ENCODE measurements at regions not wholly inside any gene's neighbourhood (a gene's known extent, or its start where the extent isn't known, plus 50 kb on each side); places are given as distances from the start of the nearest gene placed in this dataset.

- no peaks in the 10 kb centered on the region for H3K4me1 ChIP-seq (ENCODE audit: low read length)
- no peaks in the 10 kb centered on the region for H3K36me3 ChIP-seq (replicated peaks; ENCODE audit: insufficient read depth, low read length)
- no peak overlapping the region for H3K4me2 ChIP-seq (ENCODE audit: low read depth, low read length)
- H3F3A ChIP-seq (ENCODE audit: insufficient read depth, low read length), result no peaks in the 10 kb centered on the region
- H4K20me1 ChIP-seq (ENCODE audit: insufficient read depth, low read length), result no peaks in the 10 kb centered on the region
- no peaks in the 10 kb centered on the region for H3K9me3 ChIP-seq (replicated peaks; ENCODE audit: insufficient read depth, low read length)
- H3K27ac ChIP-seq (ENCODE audit: low read length), result no peak overlapping the region
- H3K4me3 ChIP-seq (ENCODE audit: low read length), result no peak overlapping the region
- DNase-seq, result no peak
- H3K9ac ChIP-seq (ENCODE audit: low read length), result no peak overlapping the region
- TF ChIP-seq EZH2 (optimal IDR thresholded peaks at IDR 0.05; ENCODE audit: low read depth, low read length) (no peak), CTCF (IDR thresholded peaks at IDR 0.05; ENCODE audit: low read length) (no peak), EZH2phosphoT487 (IDR thresholded peaks at IDR 0.05; ENCODE audit: low read length) (no peak)
- H3K79me2 ChIP-seq (ENCODE audit: low read length), result no peaks in the 10 kb centered on the region
- no peak overlapping the region for H2AFZ ChIP-seq (ENCODE audit: low read length)
- no peaks in the 10 kb centered on the region for H3K9me2 ChIP-seq (replicated peaks; ENCODE audit: insufficient read depth, low read length)
- peaks cover 80% of the 10 kb centered on the region for H3K27me3 ChIP-seq (replicated peaks; ENCODE audit: insufficient read depth, low read length)
Measured at GRCh38 chr10:132484922-132485321, 52.7 kb upstream of the INPP5A start.

- no peak for DNase-seq
- Histone ChIP-seq H3K27ac (ENCODE audit: low read length) (no peak overlapping the region), H3K4me2 (ENCODE audit: low read depth, low read length) (no peak overlapping the region), H3K4me1 (ENCODE audit: low read length) (no peaks in the 10 kb centered on the region), H3F3A (ENCODE audit: insufficient read depth, low read length) (no peaks in the 10 kb centered on the region), H3K9ac (ENCODE audit: low read length) (no peak overlapping the region), H4K20me1 (ENCODE audit: insufficient read depth, low read length) (no peaks in the 10 kb centered on the region), H3K27me3 (replicated peaks; ENCODE audit: insufficient read depth, low read length) (peaks cover 78% of the 10 kb centered on the region), H3K4me3 (ENCODE audit: low read length) (no peak overlapping the region), H3K9me3 (replicated peaks; ENCODE audit: insufficient read depth, low read length) (no peaks in the 10 kb centered on the region), H2AFZ (ENCODE audit: low read length) (no peak overlapping the region), H3K79me2 (ENCODE audit: low read length) (no peaks in the 10 kb centered on the region), H3K36me3 (replicated peaks; ENCODE audit: insufficient read depth, low read length) (no peaks in the 10 kb centered on the region), H3K9me2 (replicated peaks; ENCODE audit: insufficient read depth, low read length) (no peaks in the 10 kb centered on the region)
- TF ChIP-seq EZH2 (optimal IDR thresholded peaks at IDR 0.05; ENCODE audit: low read depth, low read length), result no peak
- no peak for TF ChIP-seq EZH2phosphoT487 (IDR thresholded peaks at IDR 0.05; ENCODE audit: low read length)
- no peak for TF ChIP-seq CTCF (IDR thresholded peaks at IDR 0.05; ENCODE audit: low read length)
Measured at GRCh38 chr10:132485391-132485790, 52.2 kb upstream of the INPP5A start.

- H3K9me3 ChIP-seq (replicated peaks; ENCODE audit: insufficient read depth, low read length), result no peaks in the 10 kb centered on the region
- H3K4me3 ChIP-seq (ENCODE audit: low read length), result no peak overlapping the region
- H3K4me1 ChIP-seq (ENCODE audit: low read length), result no peaks in the 10 kb centered on the region
- no peak for TF ChIP-seq EZH2phosphoT487 (IDR thresholded peaks at IDR 0.05; ENCODE audit: low read length)
- no peak for TF ChIP-seq CTCF (IDR thresholded peaks at IDR 0.05; ENCODE audit: low read length)
- TF ChIP-seq EZH2 (optimal IDR thresholded peaks at IDR 0.05; ENCODE audit: low read depth, low read length), result no peak
- H3K27ac ChIP-seq (ENCODE audit: low read length), result no peak overlapping the region
- no peaks in the 10 kb centered on the region for H3F3A ChIP-seq (ENCODE audit: insufficient read depth, low read length)
- H3K9ac ChIP-seq (ENCODE audit: low read length), result no peak overlapping the region
- no peak overlapping the region for H3K4me2 ChIP-seq (ENCODE audit: low read depth, low read length)
- peaks cover 69% of the 10 kb centered on the region for H3K27me3 ChIP-seq (replicated peaks; ENCODE audit: insufficient read depth, low read length)
- no peaks in the 10 kb centered on the region for H4K20me1 ChIP-seq (ENCODE audit: insufficient read depth, low read length)
- no peaks in the 10 kb centered on the region for H3K79me2 ChIP-seq (ENCODE audit: low read length)
- no peaks in the 10 kb centered on the region for H3K36me3 ChIP-seq (replicated peaks; ENCODE audit: insufficient read depth, low read length)
- H2AFZ ChIP-seq (ENCODE audit: low read length), result no peak overlapping the region
- no peaks in the 10 kb centered on the region for H3K9me2 ChIP-seq (replicated peaks; ENCODE audit: insufficient read depth, low read length)
- DNase-seq, result no peak
Measured at GRCh38 chr10:132486539-132487121, 51.0 kb upstream of the INPP5A start.
